GM23248 (cell line): ENCODE measurements at regions not wholly inside any gene's neighbourhood (a gene's known extent, or its start where the extent isn't known, plus 50 kb on each side); places are given as distances from the start of the nearest gene placed in this dataset.

Experiments
- DNase-seq: peaks from one replicate; pipeline ENCODE4 v3.0.0-alpha.2; 2015
- H2AFZ ChIP-seq: fragments of 200-600 bp; sonication (generic); 2 replicates; pipeline ENCODE4 v1.6.1; 2016; ENCODE audit warnings: antibody characterized with exemption
- H3F3A ChIP-seq: fragments of 200-600 bp; sonication (generic); 2 replicates; pipeline ENCODE4 v1.6.1; 2016; ENCODE audit warnings: mild to moderate bottlenecking, antibody characterized with exemption, mixed run types; ENCODE audit not compliant: insufficient read depth
- H3K27ac ChIP-seq: fragments of 200-600 bp; sonication (generic); 2 replicates; pipeline ENCODE4 v1.5.1; 2016; ENCODE audit warnings: mild to moderate bottlenecking
- H3K27me3 ChIP-seq: fragments of 200-600 bp; sonication (generic); replicated peaks from 2 replicates; pipeline ENCODE4 v1.6.1; 2016; ENCODE audit warnings: mild to moderate bottlenecking; ENCODE audit not compliant: insufficient read depth
- H3K36me3 ChIP-seq: fragments of 200-600 bp; sonication (generic); 2 replicates; pipeline ENCODE4 v1.6.1; 2016; ENCODE audit warnings: low read depth, mild to moderate bottlenecking
- H3K4me1 ChIP-seq: fragments of 200-600 bp; sonication (generic); 2 replicates; pipeline ENCODE4 v1.6.1; 2016; ENCODE audit warnings: mild to moderate bottlenecking; ENCODE audit not compliant: insufficient read depth
- H3K4me2 ChIP-seq: fragments of 200-600 bp; sonication (generic); one replicate; pipeline ENCODE4 v1.6.1; 2016; ENCODE audit warnings: mild to moderate bottlenecking; ENCODE audit not compliant: unreplicated experiment
- H3K4me3 ChIP-seq: fragments of 200-600 bp; sonication (generic); 2 replicates; pipeline ENCODE4 v1.5.1; 2016; ENCODE audit warnings: mild to moderate bottlenecking
- H3K79me2 ChIP-seq: fragments of 200-600 bp; sonication (generic); 2 replicates; pipeline ENCODE4 v1.6.1; 2016; ENCODE audit warnings: mild to moderate bottlenecking; ENCODE audit not compliant: insufficient read depth
- H3K9ac ChIP-seq: fragments of 200-600 bp; sonication (generic); 2 replicates; pipeline ENCODE4 v1.6.1; 2016; ENCODE audit warnings: mild to moderate bottlenecking
- H3K9me2 ChIP-seq: fragments of 200-600 bp; sonication (generic); 2 replicates; pipeline ENCODE4 v1.6.1; 2016; ENCODE audit warnings: mixed run types, mild to moderate bottlenecking, moderate library complexity; ENCODE audit not compliant: insufficient read depth
- H3K9me3 ChIP-seq: fragments of 200-600 bp; sonication (generic); one replicate; pipeline ENCODE4 v1.6.1; 2017; ENCODE audit warnings: low read depth
- H4K20me1 ChIP-seq: fragments of 200-600 bp; sonication (generic); 2 replicates; pipeline ENCODE4 v1.6.0; 2016; ENCODE audit not compliant: insufficient read depth
- EZH2 ChIP-seq: fragments of 200-600 bp; sonication (generic); IDR thresholded peaks from 2 replicates; pipeline ENCODE4 v1.6.1; 2018; ENCODE audit warnings: antibody characterized with exemption, mild to moderate bottlenecking; ENCODE audit not compliant: insufficient read depth, poor library complexity, severe bottlenecking
- EZH2phosphoT487 ChIP-seq: fragments of 200-600 bp; sonication (generic); IDR thresholded peaks from 2 replicates; pipeline ENCODE4 v1.6.1; 2018; ENCODE audit warnings: antibody characterized with exemption, moderate library complexity, mild to moderate bottlenecking, low read depth; ENCODE audit not compliant: insufficient read depth
- WGBS, 2 experiments: methylation state at CpG; one replicate each; pipeline ENCODE4 v1.1.6; 2015 to 2017; ENCODE audit warnings: low lambda C conversion rate in 2 of 2, low coverage in 1 of 2; ENCODE audit errors: missing lambda C conversion rate in 2 of 2; 5-methylcytosine and 5-hydroxymethylcytosine counted together
- in situ Hi-C: fragments of 300-500 bp; cut with MboI; formaldehyde crosslinking; loops from 2 replicates; pipeline ENCODE4 v1.15.0; 2020

- Histone ChIP-seq H3K36me3 (no peaks in the 10 kb centered on the region), H3F3A (no peaks in the 10 kb centered on the region), H2AFZ (no peak overlapping the region), H3K79me2 (no peaks in the 10 kb centered on the region), H3K4me1 (no peaks in the 10 kb centered on the region), H3K27ac (no peak overlapping the region), H3K9me3 (no peaks in the 10 kb centered on the region), H3K4me3 (no peak overlapping the region), H3K4me2 (no peak overlapping the region), H3K27me3 (no peaks in the 10 kb centered on the region), H3K9ac (no peak overlapping the region), H3K9me2 (no peaks in the 10 kb centered on the region), H4K20me1 (no peaks in the 10 kb centered on the region)
- 4 to 8% methylated on average over 1 of the region's 1 CpG for WGBS, 2 experiments
- in situ Hi-C loops, result no loop called here
- no peak for TF ChIP-seq EZH2phosphoT487
- no peak for TF ChIP-seq EZH2
- DNase-seq, result no peak
These were observed 704.6 kb downstream of the CCSER2 start for GRCh38 chr10:85032981-85033380.

DNA sequence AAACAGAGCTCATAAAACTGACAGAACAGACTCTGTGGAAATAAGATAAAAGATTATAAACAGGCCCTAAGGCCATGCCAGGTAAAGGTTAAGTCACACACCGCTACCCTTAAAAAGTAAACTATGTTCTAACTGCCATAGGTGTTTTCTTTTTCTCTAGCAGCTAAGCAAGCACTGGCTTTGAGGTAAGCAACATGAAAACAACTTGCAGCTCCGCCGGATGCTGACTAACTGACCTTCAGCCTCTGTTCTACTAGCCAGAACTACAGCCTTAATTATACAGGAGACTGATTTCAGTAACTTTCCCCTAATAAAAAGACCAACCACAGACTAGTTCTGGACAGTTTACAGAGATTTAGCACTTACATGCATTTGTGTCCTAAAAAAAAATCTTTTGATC, 708.3 kb downstream of the CCSER2 start:
- Histone ChIP-seq H3K9me2 (no peaks in the 10 kb centered on the region), H3K4me3 (no peak overlapping the region), H3K79me2 (no peaks in the 10 kb centered on the region), H3K27me3 (no peaks in the 10 kb centered on the region), H3F3A (no peaks in the 10 kb centered on the region), H2AFZ (no peak overlapping the region), H3K9ac (no peak overlapping the region), H3K4me1 (no peaks in the 10 kb centered on the region), H3K27ac (no peak overlapping the region), H4K20me1 (no peaks in the 10 kb centered on the region), H3K4me2 (no peak overlapping the region), H3K36me3 (no peaks in the 10 kb centered on the region), H3K9me3 (no peaks in the 10 kb centered on the region)
- TF ChIP-seq EZH2phosphoT487, result no peak
- no peak for TF ChIP-seq EZH2
- 27 to 38% methylated on average over 3 of the region's 3 CpGs for WGBS, 2 experiments
- DNase-seq, result no peak
- in situ Hi-C loops, result no loop called here

DNA sequence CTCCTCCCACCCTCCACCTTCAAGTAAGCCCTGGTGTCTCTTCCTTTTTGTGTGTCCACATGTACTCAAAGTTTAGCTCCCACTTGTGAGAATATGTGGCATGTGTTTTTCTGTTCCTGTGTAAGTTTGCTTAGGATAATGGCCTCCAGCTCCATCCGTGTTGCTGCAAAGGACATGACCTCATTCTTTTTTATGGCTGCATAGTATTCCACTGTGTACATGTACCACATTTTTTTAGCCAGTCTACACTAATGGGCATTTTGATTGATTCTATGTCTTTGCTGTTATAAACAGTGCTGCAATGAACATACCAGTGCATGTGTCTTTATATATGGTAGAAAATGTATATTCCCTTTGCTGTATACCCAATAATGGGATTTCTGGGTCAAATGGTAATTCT, 710.9 kb downstream of the CCSER2 start:
- H4K20me1 ChIP-seq, result no peaks in the 10 kb centered on the region
- H3K4me1 ChIP-seq, result no peaks in the 10 kb centered on the region
- H3K9me2 ChIP-seq, result no peaks in the 10 kb centered on the region
- H3F3A ChIP-seq, result no peaks in the 10 kb centered on the region
- H2AFZ ChIP-seq, result no peak overlapping the region
- no peaks in the 10 kb centered on the region for H3K27me3 ChIP-seq
- no peak for TF ChIP-seq EZH2phosphoT487
- no peak overlapping the region for H3K4me2 ChIP-seq
- no peak overlapping the region for H3K4me3 ChIP-seq
- H3K9ac ChIP-seq, result no peak overlapping the region
- H3K79me2 ChIP-seq, result no peaks in the 10 kb centered on the region
- in situ Hi-C loops, result no loop called here
- WGBS, 2 experiments, result 0% methylated on average over 1 of the region's 1 CpG
- H3K27ac ChIP-seq, result no peak overlapping the region
- no peaks in the 10 kb centered on the region for H3K9me3 ChIP-seq
- no peaks in the 10 kb centered on the region for H3K36me3 ChIP-seq
- DNase-seq, result no peak

- no peak for TF ChIP-seq EZH2
- TF ChIP-seq EZH2phosphoT487, result no peak
- Histone ChIP-seq H2AFZ (no peak overlapping the region), H3K9me3 (no peaks in the 10 kb centered on the region), H4K20me1 (no peaks in the 10 kb centered on the region), H3K36me3 (no peaks in the 10 kb centered on the region), H3K9me2 (no peaks in the 10 kb centered on the region), H3K79me2 (no peaks in the 10 kb centered on the region), H3F3A (no peaks in the 10 kb centered on the region), H3K4me1 (no peaks in the 10 kb centered on the region), H3K27ac (no peak overlapping the region), H3K27me3 (no peaks in the 10 kb centered on the region), H3K9ac (no peak overlapping the region), H3K4me2 (no peak overlapping the region), H3K4me3 (no peak overlapping the region)
- 24 to 33% methylated on average over 5 of the region's 5 CpGs for WGBS, 2 experiments
- DNase-seq, result no peak
- in situ Hi-C loops, result no loop called here
These were observed 714.8 kb downstream of the CCSER2 start for GRCh38 chr10:85043207-85043606.

DNA sequence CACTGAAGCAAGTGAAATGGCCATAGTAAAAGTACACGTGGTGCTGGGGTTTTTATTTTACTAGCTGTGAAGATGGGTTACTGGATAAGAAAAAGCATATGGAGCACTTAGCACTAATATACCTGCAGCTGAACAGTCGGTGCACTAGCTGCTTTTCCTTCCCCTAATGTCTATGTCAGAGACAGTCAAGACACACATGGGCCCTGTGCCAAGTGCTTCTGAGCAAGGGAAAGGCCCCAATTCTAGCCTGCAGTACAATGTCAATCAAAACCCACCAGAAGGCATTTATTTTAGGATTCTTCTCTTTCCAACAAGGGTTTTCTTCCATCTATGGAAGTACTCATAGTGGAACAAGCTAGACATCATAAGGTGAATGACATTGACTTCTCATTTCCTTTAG, 716.7 kb downstream of the CCSER2 start:
- no peaks in the 10 kb centered on the region for H3F3A ChIP-seq
- H2AFZ ChIP-seq, result no peak overlapping the region
- TF ChIP-seq EZH2phosphoT487 (no peak), EZH2 (no peak)
- H3K9me2 ChIP-seq, result no peaks in the 10 kb centered on the region
- H3K79me2 ChIP-seq, result no peaks in the 10 kb centered on the region
- DNase-seq, result no peak
- no peaks in the 10 kb centered on the region for H3K36me3 ChIP-seq
- no peak overlapping the region for H3K27ac ChIP-seq
- H3K27me3 ChIP-seq, result no peaks in the 10 kb centered on the region
- in situ Hi-C loops, result no loop called here
- 10 to 14% methylated on average over 2 of the region's 2 CpGs for WGBS, 2 experiments
- no peak overlapping the region for H3K9ac ChIP-seq
- no peaks in the 10 kb centered on the region for H3K4me1 ChIP-seq
- no peaks in the 10 kb centered on the region for H3K9me3 ChIP-seq
- H3K4me2 ChIP-seq, result no peak overlapping the region
- H3K4me3 ChIP-seq, result no peak overlapping the region
- no peaks in the 10 kb centered on the region for H4K20me1 ChIP-seq
